ENCODE measurements at regions not wholly inside any gene's neighbourhood (a gene's known extent, or its start where the extent isn't known, plus 50 kb on each side); places are given as distances from the start of the nearest gene placed in this dataset.

DNA sequence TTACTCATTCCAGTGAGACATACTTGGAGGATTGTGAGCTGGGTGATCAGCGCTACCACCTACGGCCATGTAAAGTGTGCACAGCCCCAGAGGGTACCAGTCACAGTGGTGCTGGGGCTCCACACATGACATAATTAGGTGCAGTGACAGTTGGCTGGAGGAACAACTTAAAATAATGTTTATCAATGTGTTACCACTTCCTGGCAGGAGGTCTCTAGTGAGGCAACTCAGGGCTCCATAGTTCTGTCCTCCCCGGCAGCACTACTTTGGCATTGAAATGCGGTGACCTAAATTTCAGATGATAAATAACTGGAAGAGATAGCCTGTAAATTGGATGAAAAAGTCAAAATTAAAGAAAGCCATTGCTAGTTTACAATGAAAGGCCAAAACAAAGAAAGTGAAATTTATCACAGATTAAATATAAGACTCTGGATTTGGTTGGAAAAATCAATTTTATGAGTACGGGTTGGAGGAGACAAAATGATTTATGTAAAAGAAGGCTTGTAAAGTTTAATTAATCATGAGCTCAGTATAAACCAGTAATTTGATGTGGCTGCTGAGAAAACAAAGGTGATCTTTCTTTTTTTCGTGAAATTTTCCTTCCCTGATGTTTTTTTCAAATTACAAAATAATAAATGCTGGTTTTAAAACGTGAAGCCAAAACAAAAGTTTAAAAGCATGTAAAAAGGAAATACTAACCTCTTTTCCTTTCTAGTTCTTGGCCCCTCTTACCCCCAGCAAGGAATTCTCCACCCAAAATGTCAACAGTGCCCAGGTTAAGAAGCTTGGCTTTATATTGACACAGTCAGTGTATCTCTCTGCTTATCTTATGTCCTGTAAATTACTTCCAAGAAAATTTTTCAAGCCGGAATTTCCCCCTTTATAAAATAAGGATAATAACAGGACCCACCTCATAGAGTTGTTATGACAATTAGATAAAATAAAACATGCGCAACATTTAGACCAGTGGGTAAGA, 126.7 kb upstream of the NOX3 start:
- TF ChIP-seq, protein P1, sequence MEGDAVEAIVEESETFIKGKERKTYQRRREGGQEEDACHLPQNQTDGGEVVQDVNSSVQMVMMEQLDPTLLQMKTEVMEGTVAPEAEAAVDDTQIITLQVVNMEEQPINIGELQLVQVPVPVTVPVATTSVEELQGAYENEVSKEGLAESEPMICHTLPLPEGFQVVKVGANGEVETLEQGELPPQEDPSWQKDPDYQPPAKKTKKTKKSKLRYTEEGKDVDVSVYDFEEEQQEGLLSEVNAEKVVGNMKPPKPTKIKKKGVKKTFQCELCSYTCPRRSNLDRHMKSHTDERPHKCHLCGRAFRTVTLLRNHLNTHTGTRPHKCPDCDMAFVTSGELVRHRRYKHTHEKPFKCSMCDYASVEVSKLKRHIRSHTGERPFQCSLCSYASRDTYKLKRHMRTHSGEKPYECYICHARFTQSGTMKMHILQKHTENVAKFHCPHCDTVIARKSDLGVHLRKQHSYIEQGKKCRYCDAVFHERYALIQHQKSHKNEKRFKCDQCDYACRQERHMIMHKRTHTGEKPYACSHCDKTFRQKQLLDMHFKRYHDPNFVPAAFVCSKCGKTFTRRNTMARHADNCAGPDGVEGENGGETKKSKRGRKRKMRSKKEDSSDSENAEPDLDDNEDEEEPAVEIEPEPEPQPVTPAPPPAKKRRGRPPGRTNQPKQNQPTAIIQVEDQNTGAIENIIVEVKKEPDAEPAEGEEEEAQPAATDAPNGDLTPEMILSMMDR (IDR thresholded peaks at IDR 0.05; ENCODE audit: low read depth, low read length): no peak
- TF ChIP-seq POLR2A (IDR thresholded peaks at IDR 0.05; ENCODE audit: extremely low read depth, insufficient read length) (no peak), MYC (IDR thresholded peaks at IDR 0.05; ENCODE audit: low read depth, low read length) (no peak)
